ENCODE measurements at regions not wholly inside any gene's neighbourhood (a gene's known extent, or its start where the extent isn't known, plus 50 kb on each side); places are given as distances from the start of the nearest gene placed in this dataset.

DNA sequence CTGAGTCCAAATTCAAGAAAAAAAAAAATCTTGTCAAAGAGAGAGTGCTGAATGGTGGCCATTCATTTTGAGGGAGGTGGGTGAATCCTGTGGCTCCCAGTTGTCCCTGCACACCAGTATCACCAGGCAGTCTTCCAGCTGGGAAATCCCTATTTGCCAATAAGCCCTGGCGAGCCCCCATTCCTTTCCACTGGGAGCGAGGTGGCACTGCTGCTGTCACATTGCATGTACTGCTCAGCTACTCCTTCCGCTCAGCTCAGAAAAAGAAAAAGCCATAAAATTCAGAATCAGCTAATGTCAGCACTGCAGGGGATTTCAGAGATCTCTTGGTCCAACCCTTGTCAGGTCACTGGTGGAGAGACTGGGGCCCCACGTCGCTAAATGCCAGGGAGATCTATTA lies 298.5 kb downstream of the OMA1 start:
- TF ChIP-seq, protein P1, sequence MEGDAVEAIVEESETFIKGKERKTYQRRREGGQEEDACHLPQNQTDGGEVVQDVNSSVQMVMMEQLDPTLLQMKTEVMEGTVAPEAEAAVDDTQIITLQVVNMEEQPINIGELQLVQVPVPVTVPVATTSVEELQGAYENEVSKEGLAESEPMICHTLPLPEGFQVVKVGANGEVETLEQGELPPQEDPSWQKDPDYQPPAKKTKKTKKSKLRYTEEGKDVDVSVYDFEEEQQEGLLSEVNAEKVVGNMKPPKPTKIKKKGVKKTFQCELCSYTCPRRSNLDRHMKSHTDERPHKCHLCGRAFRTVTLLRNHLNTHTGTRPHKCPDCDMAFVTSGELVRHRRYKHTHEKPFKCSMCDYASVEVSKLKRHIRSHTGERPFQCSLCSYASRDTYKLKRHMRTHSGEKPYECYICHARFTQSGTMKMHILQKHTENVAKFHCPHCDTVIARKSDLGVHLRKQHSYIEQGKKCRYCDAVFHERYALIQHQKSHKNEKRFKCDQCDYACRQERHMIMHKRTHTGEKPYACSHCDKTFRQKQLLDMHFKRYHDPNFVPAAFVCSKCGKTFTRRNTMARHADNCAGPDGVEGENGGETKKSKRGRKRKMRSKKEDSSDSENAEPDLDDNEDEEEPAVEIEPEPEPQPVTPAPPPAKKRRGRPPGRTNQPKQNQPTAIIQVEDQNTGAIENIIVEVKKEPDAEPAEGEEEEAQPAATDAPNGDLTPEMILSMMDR (IDR thresholded peaks at IDR 0.05): no peak
- no peak for TF ChIP-seq POLR2A (IDR thresholded peaks at IDR 0.05)
